ENCODE measurements at regions not wholly inside any gene's neighbourhood (a gene's known extent, or its start where the extent isn't known, plus 50 kb on each side); places are given as distances from the start of the nearest gene placed in this dataset.
"Not testable (repeated sequence)": the region's sequence is repeated elsewhere in the genome, so short reads cannot be mapped to it uniquely, and the experiment has no call there.

GRCh38 chr12:59474236-59474635 lies 121.6 kb upstream of the SLC16A7 start:
- not testable (repeated sequence) for TF ChIP-seq CTCF (conservative IDR thresholded peaks at IDR 0.05); EZH2 (IDR thresholded peaks at IDR 0.05; ENCODE audit: low read depth)
